ENCODE measurements at regions not wholly inside any gene's neighbourhood (a gene's known extent, or its start where the extent isn't known, plus 50 kb on each side); places are given as distances from the start of the nearest gene placed in this dataset.

- Histone ChIP-seq H3K36me3 (ENCODE audit: insufficient read depth, low read length) (no peaks in the 10 kb centered on the region), H3K4me2 (ENCODE audit: low read length) (no peak overlapping the region), H3K4me1 (ENCODE audit: insufficient read depth, low read length, severe bottlenecking) (no peaks in the 10 kb centered on the region), H3K9ac (ENCODE audit: low read length) (no peak overlapping the region), H3F3A (ENCODE audit: insufficient read depth, low read length) (no peaks in the 10 kb centered on the region), H3K27me3 (ENCODE audit: insufficient read depth, low read length) (no peaks in the 10 kb centered on the region), H3K79me2 (ENCODE audit: insufficient read depth, low read length) (no peaks in the 10 kb centered on the region), H3K9me2 (ENCODE audit: low read depth, low read length) (no peaks in the 10 kb centered on the region), H3K27ac (ENCODE audit: low read depth, low read length, poor library complexity, severe bottlenecking) (no peak overlapping the region), H4K20me1 (ENCODE audit: insufficient read depth, low read length) (no peaks in the 10 kb centered on the region), H3K4me3 (ENCODE audit: low read depth, low read length, poor library complexity, severe bottlenecking) (no peak overlapping the region), H2AFZ (ENCODE audit: low read length) (no peak overlapping the region), H3K9me3 (ENCODE audit: low read length) (no peaks in the 10 kb centered on the region)
- TF ChIP-seq EZH2 (IDR thresholded peaks at IDR 0.05; ENCODE audit: borderline replicate concordance, low read length) (no peak), CTCF (IDR thresholded peaks at IDR 0.05; ENCODE audit: low read length) (no peak)
These were observed 231.6 kb downstream of the ABHD5 start for GRCh38 chr3:43922374-43922773.

- Histone ChIP-seq H3K4me1 (ENCODE audit: insufficient read depth, low read length, severe bottlenecking) (no peaks in the 10 kb centered on the region), H3K9me2 (ENCODE audit: low read depth, low read length) (no peaks in the 10 kb centered on the region), H3K79me2 (ENCODE audit: insufficient read depth, low read length) (no peaks in the 10 kb centered on the region), H2AFZ (ENCODE audit: low read length) (no peak overlapping the region), H3K4me2 (ENCODE audit: low read length) (no peak overlapping the region), H3K9me3 (ENCODE audit: low read length) (no peaks in the 10 kb centered on the region), H4K20me1 (ENCODE audit: insufficient read depth, low read length) (no peaks in the 10 kb centered on the region), H3K36me3 (ENCODE audit: insufficient read depth, low read length) (no peaks in the 10 kb centered on the region), H3K9ac (ENCODE audit: low read length) (no peak overlapping the region), H3K27ac (ENCODE audit: low read depth, low read length, poor library complexity, severe bottlenecking) (no peak overlapping the region), H3K4me3 (ENCODE audit: low read depth, low read length, poor library complexity, severe bottlenecking) (no peak overlapping the region), H3F3A (ENCODE audit: insufficient read depth, low read length) (no peaks in the 10 kb centered on the region), H3K27me3 (ENCODE audit: insufficient read depth, low read length) (no peaks in the 10 kb centered on the region)
- TF ChIP-seq CTCF (IDR thresholded peaks at IDR 0.05; ENCODE audit: low read length) (no peak), EZH2 (IDR thresholded peaks at IDR 0.05; ENCODE audit: borderline replicate concordance, low read length) (no peak)
These were observed 232.6 kb downstream of the ABHD5 start for GRCh38 chr3:43923104-43923882.

DNA sequence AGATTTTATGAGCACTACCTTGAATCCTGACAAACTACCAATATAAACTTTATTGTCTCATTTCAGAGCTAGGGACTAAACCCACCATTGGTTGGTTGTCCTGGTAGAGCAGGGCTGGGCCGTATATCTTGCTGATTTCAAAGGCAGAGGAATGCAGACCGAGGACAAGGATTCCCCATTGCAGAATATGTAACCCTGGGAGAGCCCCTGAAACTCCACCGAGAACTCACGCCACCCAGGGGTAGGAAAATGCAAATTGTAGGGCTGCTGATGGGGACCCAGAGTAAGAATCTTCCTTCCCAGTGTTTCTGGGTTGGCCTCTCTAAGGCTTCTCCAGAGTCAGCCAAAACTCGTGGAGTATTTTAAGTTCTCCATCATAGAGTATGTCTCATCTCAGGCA is 235.3 kb downstream of the ABHD5 start:
- H3K9me2 ChIP-seq (ENCODE audit: low read depth, low read length) = no peaks in the 10 kb centered on the region
- H4K20me1 ChIP-seq (ENCODE audit: insufficient read depth, low read length) = no peaks in the 10 kb centered on the region
- H3K27me3 ChIP-seq (ENCODE audit: insufficient read depth, low read length) = no peaks in the 10 kb centered on the region
- no peak overlapping the region for H2AFZ ChIP-seq (ENCODE audit: low read length)
- no peaks in the 10 kb centered on the region for H3K79me2 ChIP-seq (ENCODE audit: insufficient read depth, low read length)
- H3K4me1 ChIP-seq (ENCODE audit: insufficient read depth, low read length, severe bottlenecking) = no peaks in the 10 kb centered on the region
- TF ChIP-seq CTCF (IDR thresholded peaks at IDR 0.05; ENCODE audit: low read length) = no peak
- no peak overlapping the region for H3K9ac ChIP-seq (ENCODE audit: low read length)
- no peak overlapping the region for H3K4me2 ChIP-seq (ENCODE audit: low read length)
- no peak overlapping the region for H3K27ac ChIP-seq (ENCODE audit: low read depth, low read length, poor library complexity, severe bottlenecking)
- H3F3A ChIP-seq (ENCODE audit: insufficient read depth, low read length) = no peaks in the 10 kb centered on the region
- no peak overlapping the region for H3K4me3 ChIP-seq (ENCODE audit: low read depth, low read length, poor library complexity, severe bottlenecking)
- no peaks in the 10 kb centered on the region for H3K9me3 ChIP-seq (ENCODE audit: low read length)
- no peaks in the 10 kb centered on the region for H3K36me3 ChIP-seq (ENCODE audit: insufficient read depth, low read length)
